ENCODE measurements at regions not wholly inside any gene's neighbourhood (a gene's known extent, or its start where the extent isn't known, plus 50 kb on each side); places are given as distances from the start of the nearest gene placed in this dataset.

DNA sequence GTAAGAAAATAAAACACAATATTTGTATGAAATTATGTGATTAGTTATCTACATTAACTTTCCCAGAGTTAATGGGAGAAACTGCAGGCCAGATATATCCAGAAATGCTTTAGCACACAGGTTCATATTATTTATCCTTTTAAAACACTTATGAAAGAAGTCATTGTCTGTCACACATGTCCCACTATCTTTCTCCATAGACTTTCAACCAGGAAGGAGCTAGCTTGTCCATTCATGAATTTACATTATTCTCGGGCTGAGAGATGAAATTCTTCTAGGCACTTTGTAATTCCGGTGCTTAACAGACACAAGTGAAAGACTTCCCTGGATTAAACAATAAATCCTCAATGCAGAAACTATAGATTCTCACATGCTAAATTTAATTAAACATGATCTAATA is 1043.2 kb downstream of the CDH9 start:
- Histone ChIP-seq H4K20me1 (ENCODE audit: insufficient read depth) (no peaks in the 10 kb centered on the region), H3K79me2 (replicated peaks; ENCODE audit: insufficient read depth, low read length) (no peaks in the 10 kb centered on the region), H3K27me3 (ENCODE audit: insufficient read depth, low read depth, low read length) (no peaks in the 10 kb centered on the region), H3K36me3 (ENCODE audit: insufficient read depth, low read length) (no peaks in the 10 kb centered on the region), H3K9me3 (ENCODE audit: low read length) (no peaks in the 10 kb centered on the region), H3K4me3 (ENCODE audit: low read length) (no peak overlapping the region), H3K9me2 (ENCODE audit: insufficient read depth, low read length) (no peaks in the 10 kb centered on the region), H2AFZ (ENCODE audit: low read depth, low read length) (no peak overlapping the region), H3K4me2 (ENCODE audit: low read length) (no peak overlapping the region), H3K27ac (ENCODE audit: low read length) (no peak overlapping the region), H3F3A (ENCODE audit: insufficient read depth, low read length, poor library complexity, severe bottlenecking) (no peaks in the 10 kb centered on the region), H3K9ac (ENCODE audit: low read length) (no peak overlapping the region)
- TF ChIP-seq, protein P1, sequence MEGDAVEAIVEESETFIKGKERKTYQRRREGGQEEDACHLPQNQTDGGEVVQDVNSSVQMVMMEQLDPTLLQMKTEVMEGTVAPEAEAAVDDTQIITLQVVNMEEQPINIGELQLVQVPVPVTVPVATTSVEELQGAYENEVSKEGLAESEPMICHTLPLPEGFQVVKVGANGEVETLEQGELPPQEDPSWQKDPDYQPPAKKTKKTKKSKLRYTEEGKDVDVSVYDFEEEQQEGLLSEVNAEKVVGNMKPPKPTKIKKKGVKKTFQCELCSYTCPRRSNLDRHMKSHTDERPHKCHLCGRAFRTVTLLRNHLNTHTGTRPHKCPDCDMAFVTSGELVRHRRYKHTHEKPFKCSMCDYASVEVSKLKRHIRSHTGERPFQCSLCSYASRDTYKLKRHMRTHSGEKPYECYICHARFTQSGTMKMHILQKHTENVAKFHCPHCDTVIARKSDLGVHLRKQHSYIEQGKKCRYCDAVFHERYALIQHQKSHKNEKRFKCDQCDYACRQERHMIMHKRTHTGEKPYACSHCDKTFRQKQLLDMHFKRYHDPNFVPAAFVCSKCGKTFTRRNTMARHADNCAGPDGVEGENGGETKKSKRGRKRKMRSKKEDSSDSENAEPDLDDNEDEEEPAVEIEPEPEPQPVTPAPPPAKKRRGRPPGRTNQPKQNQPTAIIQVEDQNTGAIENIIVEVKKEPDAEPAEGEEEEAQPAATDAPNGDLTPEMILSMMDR (IDR thresholded peaks at IDR 0.05; ENCODE audit: poor library complexity, severe bottlenecking) = no peak
- TF ChIP-seq, protein P2, sequence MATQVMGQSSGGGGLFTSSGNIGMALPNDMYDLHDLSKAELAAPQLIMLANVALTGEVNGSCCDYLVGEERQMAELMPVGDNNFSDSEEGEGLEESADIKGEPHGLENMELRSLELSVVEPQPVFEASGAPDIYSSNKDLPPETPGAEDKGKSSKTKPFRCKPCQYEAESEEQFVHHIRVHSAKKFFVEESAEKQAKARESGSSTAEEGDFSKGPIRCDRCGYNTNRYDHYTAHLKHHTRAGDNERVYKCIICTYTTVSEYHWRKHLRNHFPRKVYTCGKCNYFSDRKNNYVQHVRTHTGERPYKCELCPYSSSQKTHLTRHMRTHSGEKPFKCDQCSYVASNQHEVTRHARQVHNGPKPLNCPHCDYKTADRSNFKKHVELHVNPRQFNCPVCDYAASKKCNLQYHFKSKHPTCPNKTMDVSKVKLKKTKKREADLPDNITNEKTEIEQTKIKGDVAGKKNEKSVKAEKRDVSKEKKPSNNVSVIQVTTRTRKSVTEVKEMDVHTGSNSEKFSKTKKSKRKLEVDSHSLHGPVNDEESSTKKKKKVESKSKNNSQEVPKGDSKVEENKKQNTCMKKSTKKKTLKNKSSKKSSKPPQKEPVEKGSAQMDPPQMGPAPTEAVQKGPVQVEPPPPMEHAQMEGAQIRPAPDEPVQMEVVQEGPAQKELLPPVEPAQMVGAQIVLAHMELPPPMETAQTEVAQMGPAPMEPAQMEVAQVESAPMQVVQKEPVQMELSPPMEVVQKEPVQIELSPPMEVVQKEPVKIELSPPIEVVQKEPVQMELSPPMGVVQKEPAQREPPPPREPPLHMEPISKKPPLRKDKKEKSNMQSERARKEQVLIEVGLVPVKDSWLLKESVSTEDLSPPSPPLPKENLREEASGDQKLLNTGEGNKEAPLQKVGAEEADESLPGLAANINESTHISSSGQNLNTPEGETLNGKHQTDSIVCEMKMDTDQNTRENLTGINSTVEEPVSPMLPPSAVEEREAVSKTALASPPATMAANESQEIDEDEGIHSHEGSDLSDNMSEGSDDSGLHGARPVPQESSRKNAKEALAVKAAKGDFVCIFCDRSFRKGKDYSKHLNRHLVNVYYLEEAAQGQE (IDR thresholded peaks at IDR 0.05; ENCODE audit: borderline replicate concordance) = no peak
- no peak for TF ChIP-seq POLR2AphosphoS5 (IDR thresholded peaks at IDR 0.05)
- TF ChIP-seq EP300 (conservative IDR thresholded peaks at IDR 0.05; ENCODE audit: poor library complexity, severe bottlenecking) = no peak
- TF ChIP-seq RAD21 (conservative IDR thresholded peaks at IDR 0.05) = no peak
- TF ChIP-seq EZH2 (IDR thresholded peaks at IDR 0.05; ENCODE audit: borderline replicate concordance, insufficient read depth, low read length, poor library complexity, severe bottlenecking) = no peak
- TF ChIP-seq SMC3 (conservative IDR thresholded peaks at IDR 0.05; ENCODE audit: poor library complexity) = no peak

DNA sequence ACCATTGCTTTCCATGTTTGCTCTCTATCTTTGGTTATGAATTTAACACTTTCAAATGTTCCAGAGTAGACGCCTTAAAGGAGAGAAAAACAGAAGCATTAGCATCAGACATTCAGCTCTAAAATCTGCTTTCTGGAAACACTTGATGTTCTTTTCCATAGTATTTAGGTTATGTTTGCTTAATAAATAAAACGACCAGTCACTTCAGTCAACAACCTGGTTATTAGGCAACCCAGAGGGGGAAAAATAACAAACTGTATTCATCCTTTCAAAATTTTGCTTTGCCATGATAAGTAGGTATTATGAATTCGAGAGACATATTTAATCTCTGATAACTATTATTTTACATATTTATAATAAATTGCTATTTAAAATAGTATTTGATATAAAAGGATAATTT is 1044.7 kb downstream of the CDH9 start:
- H2AFZ ChIP-seq (ENCODE audit: low read depth, low read length) = no peak overlapping the region
- H3K27ac ChIP-seq (ENCODE audit: low read length) = no peak overlapping the region
- no peaks in the 10 kb centered on the region for H3K27me3 ChIP-seq (ENCODE audit: insufficient read depth, low read depth, low read length)
- H3K9me2 ChIP-seq (ENCODE audit: insufficient read depth, low read length) = no peaks in the 10 kb centered on the region
- no peak overlapping the region for H3K4me3 ChIP-seq (ENCODE audit: low read length)
- H3K4me2 ChIP-seq (ENCODE audit: low read length) = no peak overlapping the region
- H3K36me3 ChIP-seq (ENCODE audit: insufficient read depth, low read length) = no peaks in the 10 kb centered on the region
- no peaks in the 10 kb centered on the region for H4K20me1 ChIP-seq (ENCODE audit: insufficient read depth)
- TF ChIP-seq EZH2 (IDR thresholded peaks at IDR 0.05; ENCODE audit: borderline replicate concordance, insufficient read depth, low read length, poor library complexity, severe bottlenecking) = no peak
- no peak for TF ChIP-seq MXI1 (conservative IDR thresholded peaks at IDR 0.05; ENCODE audit: poor library complexity, severe bottlenecking)
- no peaks in the 10 kb centered on the region for H3K9me3 ChIP-seq (ENCODE audit: low read length)
- H3K79me2 ChIP-seq (replicated peaks; ENCODE audit: insufficient read depth, low read length) = no peaks in the 10 kb centered on the region
- H3F3A ChIP-seq (ENCODE audit: insufficient read depth, low read length, poor library complexity, severe bottlenecking) = no peaks in the 10 kb centered on the region
- no peak overlapping the region for H3K9ac ChIP-seq (ENCODE audit: low read length)

DNA sequence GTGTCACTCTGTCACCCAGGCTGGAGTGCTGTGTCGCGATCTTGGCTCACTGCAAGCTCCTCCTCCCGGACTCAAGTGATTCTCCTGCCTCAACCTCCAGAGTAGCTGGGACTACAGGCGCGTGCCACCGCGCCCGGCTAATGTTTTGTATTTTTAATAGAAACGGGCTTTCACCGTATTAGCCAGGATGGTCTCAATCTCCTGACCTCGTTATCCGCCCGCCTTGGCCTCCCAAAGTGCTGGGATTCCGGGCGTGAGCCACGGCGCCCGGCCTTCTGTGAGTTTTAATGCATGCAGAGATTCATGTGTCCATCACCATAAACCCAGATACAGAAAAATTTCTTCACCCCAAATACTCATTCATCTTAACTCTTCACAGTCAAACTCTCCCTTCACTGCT is 1046.7 kb downstream of the CDH9 start:
- Histone ChIP-seq H3K36me3 (ENCODE audit: insufficient read depth, low read length) (no peaks in the 10 kb centered on the region), H3K27me3 (ENCODE audit: insufficient read depth, low read depth, low read length) (no peaks in the 10 kb centered on the region), H3K79me2 (replicated peaks; ENCODE audit: insufficient read depth, low read length) (no peaks in the 10 kb centered on the region), H3K9ac (ENCODE audit: low read length) (no peak overlapping the region), H3K4me2 (ENCODE audit: low read length) (no peak overlapping the region), H3K9me2 (ENCODE audit: insufficient read depth, low read length) (no peaks in the 10 kb centered on the region), H3K27ac (ENCODE audit: low read length) (no peak overlapping the region), H4K20me1 (ENCODE audit: insufficient read depth) (no peaks in the 10 kb centered on the region), H3K9me3 (ENCODE audit: low read length) (no peaks in the 10 kb centered on the region), H3K4me3 (ENCODE audit: low read length) (no peak overlapping the region), H3F3A (ENCODE audit: insufficient read depth, low read length, poor library complexity, severe bottlenecking) (no peaks in the 10 kb centered on the region), H2AFZ (ENCODE audit: low read depth, low read length) (no peak overlapping the region)
- TF ChIP-seq, protein P2 (IDR thresholded peaks at IDR 0.05; ENCODE audit: borderline replicate concordance) = no peak
- TF ChIP-seq MXI1 (conservative IDR thresholded peaks at IDR 0.05; ENCODE audit: poor library complexity, severe bottlenecking) (no peak), POLR2AphosphoS5 (IDR thresholded peaks at IDR 0.05) (no peak), EP300 (conservative IDR thresholded peaks at IDR 0.05; ENCODE audit: poor library complexity, severe bottlenecking) (no peak), RAD21 (conservative IDR thresholded peaks at IDR 0.05) (no peak), SMC3 (conservative IDR thresholded peaks at IDR 0.05; ENCODE audit: poor library complexity) (no peak), TAF1 (IDR thresholded peaks at IDR 0.05; ENCODE audit: low read depth) (no peak), EZH2 (IDR thresholded peaks at IDR 0.05; ENCODE audit: borderline replicate concordance, insufficient read depth, low read length, poor library complexity, severe bottlenecking) (no peak)
- TF ChIP-seq, protein P1 (IDR thresholded peaks at IDR 0.05; ENCODE audit: poor library complexity, severe bottlenecking) = no peak
